HG02938 (cell line): ENCODE measurements at regions not wholly inside any gene's neighbourhood (a gene's known extent, or its start where the extent isn't known, plus 50 kb on each side); places are given as distances from the start of the nearest gene placed in this dataset.

Experiments
- ATAC-seq: cut with Tn5 transposase; IDR thresholded peaks from one replicate; pipeline ENCODE4 v1.9.1; 2021; ENCODE audit warnings: mild to moderate bottlenecking, moderate library complexity; ENCODE audit not compliant: unreplicated experiment

DNA sequence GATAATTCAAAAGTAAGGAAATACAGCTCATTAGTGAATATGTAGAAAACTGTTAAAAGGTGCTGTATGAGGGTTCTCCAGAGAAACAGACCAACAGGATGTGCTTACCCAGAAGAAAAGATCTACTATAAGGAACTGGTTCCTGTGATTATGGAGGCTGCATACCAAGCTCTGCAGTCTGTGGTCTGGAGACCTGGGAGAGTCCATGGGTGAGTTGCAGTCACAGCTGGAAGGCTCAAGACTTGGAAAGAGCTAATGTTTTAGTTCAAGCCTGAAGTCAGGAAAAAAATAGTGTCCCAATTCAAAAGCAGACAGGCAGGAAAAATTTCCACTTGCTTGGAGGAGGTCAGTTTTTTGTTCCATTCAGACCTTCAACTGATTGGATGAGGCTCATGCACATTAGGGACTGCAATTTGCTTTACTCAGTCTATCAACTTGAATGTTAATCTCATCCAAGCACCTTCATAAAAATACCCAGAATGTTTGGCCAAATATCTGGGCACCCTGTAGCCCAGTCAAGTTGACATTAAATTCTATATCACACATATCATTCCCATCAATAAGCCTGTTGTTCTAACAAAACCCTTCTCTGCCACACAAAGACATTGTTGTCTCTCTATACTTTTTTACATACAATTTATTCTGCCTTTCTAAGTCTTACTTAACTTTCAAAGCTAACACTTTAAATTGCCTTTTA is 197.9 kb upstream of the KLF6 start:
- ATAC-seq, result no peak

DNA sequence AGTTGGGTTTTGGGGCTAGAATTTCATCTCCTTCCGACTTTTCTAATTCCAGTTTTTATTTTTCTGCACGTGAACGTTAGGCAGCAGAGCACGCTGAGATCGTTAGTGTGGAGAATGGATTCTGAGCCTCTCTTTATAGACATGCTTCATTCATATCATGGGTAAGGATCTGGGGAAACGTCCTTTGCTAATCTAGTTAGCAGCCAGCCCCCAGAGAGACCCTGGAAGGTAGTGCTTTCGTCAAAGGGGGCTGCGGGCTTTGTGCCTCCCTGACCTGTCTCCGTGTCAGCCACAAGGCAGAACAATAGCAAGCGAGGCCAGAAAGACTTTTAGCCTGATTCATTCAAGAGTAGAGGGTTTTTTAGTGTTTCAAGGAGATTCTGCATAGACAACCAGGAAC is 196.3 kb upstream of the KLF6 start:
- no peak for ATAC-seq

DNA sequence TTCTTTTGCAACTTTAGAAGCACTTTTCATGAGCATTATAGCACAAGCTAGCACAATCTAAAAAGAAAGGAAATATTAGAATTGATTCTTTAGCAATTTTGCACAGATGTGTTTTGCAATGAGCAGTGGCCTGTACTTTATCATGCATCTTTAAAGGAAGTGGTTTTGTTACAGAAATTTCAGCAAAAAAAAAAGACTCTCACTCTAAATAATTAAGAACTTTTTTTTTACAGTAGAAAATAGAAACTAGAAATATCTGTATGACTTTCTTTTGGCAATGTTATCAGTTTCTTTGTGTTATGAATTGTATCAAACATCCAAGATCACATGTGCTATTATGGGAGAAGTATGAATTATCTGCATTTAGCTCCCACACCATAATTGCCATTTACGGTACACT is 195.7 kb upstream of the KLF6 start:
- no peak for ATAC-seq

DNA sequence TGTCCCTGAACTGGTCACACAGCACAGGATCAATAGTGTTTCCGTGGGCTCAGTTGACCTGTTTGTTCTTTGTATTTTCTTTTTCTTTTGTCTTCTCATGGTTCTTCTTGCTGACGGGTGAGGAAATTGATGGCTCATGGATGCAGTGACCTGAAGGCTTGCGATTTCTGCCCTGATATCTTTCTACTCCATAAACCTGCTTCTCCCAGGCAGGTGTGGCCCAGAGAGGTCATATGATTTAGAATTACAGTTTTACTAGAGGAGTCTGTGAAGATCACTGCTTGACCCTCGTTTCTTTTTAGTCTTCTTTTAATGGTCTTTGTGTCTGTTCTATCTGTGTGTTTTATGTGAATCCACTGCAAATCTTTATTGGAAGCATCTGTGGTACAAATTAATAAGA is 195.1 kb upstream of the KLF6 start:
- no peak for ATAC-seq

DNA sequence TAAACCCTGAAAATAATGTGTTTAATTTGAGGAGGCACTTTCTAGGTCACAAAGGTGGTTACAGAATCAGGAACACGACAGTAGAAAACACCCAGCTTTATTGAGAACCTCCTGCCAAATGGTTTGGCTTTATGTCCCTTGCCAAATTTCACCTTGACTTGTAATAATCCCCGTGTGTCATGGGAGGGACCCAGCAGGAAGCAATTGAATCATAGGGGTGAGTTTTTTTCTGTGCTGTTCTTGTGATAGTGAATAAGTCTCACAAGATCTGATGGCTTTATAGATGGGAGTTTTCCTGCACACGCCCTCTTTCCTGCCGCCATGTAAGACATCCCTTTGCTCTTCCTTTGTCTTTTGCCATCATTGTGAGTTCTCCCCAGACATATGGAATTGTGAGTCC is 193.8 kb upstream of the KLF6 start:
- ATAC-seq, result no peak

DNA sequence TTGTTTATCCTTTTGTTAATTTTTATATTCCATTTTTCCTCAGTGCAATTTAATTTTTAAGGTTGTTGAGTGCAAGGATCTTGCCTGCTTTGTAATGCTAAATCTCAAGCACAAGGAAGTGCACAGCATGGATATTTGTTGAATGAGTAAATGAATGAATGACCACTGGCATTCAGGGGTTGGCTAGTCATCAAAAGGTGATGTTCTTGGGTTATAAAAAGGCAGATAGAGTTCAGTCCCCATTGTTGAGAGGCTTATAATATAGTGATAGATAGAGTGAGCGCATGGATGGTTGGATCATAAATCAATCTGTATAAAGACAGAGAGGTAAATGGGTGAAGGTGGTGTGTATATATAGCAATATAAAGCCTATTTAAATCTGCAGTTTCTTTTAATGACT is 193.2 kb upstream of the KLF6 start:
- no peak for ATAC-seq

DNA sequence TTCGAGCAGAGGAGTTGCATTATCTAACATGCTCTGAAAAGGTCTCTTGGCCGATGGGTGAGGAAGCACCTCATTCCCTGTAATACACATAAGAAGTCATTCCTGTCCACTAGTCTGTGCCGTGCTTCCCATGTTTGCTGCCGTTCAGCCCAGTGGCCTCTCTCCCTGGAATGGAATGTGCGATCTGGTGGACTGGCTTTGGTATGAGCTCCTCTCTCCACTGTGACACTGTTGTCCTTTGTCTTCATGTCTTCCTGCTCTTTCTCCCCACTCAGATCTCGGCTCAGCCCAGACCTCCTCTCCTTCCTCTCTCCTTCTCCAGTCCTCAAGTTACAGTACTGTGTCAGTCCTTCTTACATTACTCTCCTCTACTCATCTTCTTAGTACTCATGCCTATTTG is 192.8 kb upstream of the KLF6 start:
- ATAC-seq, result no peak

DNA sequence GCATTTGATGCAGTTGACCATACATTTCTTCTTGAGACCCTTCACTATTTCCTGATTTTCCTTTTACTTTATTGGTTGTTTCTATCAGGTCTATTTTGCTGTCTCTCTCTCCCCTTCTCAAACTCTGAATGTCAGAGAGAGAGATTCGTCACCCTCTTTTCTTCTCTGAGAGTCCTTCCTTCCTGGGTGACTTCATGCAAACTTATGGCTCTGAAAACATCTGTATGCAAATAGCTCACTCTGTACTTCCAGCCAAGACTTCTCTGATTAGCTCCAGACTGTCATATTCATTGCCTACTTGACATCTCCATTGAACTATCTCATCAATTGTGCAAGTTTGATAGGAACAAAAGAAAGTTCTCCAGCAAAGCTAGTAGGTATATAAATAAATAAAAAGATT is 191.7 kb upstream of the KLF6 start:
- no peak for ATAC-seq

DNA sequence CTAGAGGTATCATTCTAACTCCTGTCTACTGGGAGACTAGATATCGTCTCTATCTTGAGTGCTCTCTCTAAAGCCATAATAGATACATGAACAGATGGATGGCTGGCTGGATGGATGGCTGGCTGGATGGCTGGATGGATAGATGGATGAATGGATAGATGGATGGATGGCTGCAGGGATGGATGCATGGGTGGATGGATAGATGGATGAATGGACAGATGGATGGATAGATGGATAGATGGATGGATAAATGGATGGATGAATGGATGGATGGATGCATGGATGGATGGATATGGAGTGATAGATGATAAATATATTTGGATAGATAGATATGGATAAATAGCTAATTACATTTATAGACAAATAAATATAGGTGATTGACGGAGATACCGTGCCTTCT is 191.2 kb upstream of the KLF6 start:
- ATAC-seq, result no peak

DNA sequence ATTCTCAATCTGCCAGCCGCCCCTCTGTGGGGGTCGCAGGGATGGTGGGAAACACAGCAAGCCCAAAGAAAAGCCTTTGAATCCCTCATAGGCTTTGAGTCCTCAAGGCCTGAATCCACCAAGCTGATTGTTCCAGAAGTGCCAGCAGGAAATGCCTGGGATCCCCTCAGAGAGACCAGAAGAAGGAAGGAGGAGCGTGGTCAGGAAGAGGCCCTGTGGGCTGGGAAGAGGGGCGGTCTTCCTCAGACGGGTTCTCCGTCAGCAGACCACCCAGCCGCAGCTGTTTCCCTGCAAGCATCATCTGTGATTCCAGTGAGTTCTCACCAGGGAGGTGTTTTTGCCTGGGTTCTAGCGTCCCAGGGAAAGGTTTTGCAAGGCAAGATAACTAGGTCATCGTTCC is 190.0 kb upstream of the KLF6 start:
- no peak for ATAC-seq

DNA sequence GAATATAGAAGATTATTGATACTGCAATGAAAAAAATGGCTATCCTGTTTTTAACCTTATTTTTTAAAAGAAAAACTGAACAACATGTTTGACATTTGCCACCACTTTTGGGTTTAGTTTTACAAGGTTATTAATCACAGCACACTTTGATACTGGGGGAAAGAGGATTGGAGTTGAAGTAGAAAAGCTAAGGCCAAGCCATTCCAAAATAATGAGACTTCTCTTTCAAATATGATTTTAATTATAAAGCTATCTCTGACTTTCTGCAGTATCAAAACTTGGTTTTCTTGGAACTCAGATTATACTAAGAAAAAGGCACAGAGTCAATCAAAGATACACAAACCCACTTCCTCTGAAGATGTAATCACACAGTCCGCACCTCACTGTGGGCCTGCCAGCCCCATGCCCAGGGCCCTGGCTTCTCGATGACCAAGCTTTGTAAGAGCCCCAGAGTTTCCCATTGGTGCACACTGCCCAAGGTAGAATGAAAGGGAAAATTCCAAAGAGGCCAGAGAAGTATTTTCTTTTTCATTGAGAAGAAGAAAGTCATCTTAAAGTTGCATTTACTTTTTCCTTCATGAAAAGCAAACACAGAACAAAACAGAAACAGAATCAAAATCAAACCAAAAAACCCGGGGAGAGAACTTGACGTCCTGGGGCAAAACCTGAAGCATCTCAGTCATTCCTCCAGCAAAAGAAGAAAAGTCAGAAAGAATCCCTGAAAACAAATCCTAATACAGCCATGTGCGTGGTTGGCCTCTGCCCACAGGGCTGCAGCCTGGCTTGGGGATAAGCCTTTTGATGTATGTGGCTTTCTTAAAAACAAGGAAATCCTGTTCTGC is 187.7 kb upstream of the KLF6 start:
- ATAC-seq, result no peak

DNA sequence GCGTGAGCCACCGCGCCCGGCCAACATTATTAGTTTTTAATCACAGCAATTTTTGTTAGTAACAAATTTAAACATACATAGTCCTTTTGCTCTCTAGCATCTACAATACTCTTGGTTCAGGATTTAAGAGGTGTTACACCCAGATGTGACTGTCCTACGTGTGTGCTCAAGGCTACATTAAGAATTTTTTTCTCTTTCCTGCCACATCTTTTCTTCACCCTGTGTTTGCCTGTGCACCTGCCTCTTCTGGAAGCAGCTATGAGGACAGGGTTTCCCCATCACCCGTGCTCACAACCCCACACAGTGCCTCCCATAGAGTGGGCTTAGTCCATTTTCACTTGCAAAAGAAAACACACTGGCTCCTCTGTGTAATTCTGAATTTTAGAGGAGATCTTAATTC is 186.7 kb upstream of the KLF6 start:
- ATAC-seq, result no peak

DNA sequence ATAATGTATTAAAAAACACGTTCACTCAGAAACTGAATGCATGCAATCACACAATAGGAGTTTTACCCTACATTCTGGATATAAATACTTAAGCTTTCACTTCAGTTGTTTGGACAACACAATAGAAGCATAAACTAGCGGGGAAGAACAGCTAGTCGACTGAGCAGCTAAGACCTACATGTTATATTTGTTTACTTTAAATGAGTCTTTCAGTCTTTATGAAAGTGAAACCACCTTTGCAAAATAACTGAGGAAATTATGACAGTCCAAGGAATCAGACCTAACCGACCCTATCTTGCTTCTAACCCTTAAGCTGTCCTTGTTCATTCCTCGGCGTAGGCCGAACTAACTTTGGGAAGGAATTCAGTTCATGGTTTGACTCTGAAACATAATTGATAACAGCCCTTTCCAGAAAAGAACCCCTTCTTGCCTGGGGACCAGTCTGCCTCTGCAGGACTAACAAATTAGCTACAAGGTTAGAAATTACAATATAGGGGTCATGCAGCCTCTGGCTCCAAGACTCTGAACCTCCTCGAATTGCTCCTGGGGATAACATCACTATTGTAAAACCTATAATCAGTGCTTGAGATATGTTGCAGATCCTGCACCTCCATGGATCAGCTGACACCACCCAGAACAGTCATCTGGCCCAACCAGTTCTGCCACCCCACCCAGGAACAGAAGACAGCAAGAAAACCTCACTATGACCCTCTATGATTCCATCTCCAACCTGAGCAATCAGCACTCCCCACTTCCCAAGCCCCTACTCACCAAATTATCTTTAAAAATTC is 185.1 kb upstream of the KLF6 start:
- ATAC-seq, result no peak

DNA sequence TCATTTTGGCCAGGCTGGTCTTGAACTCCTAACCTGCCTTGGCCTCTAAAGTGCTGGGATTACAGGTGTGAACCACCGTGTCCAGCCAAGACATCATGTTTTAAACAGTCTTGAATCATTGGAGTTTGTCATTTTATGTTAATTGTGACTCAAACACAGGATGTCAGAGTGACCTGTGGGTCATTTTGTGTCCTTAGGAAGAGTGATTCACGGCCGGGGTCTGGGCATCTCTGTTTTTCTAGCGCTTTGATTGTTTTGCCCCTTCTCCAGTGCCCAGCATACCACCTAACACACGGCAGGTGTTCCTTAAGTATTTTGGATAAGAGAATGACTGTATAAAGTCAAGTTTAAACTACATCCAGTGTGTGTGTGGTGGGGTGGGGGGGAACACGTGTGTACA is 183.7 kb upstream of the KLF6 start:
- ATAC-seq, result no peak

DNA sequence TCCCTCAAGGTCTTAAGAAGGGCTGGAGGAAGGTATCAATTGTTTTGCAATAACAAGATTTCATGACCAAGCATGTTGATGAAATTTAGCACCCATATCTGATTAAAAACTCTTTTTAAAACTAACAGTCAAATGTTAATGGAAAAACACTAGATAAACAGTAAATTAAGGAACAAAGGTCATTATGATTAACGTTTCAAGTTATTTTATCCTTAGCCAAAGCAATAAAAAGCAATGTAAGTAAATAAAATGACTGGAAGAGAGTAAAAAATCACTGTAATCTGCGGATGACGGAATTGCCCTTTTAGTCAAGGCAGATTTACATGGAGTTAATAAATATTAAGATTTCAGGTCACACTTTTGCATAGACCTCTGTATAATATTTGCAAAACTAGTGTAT is 179.5 kb upstream of the KLF6 start:
- no peak for ATAC-seq

DNA sequence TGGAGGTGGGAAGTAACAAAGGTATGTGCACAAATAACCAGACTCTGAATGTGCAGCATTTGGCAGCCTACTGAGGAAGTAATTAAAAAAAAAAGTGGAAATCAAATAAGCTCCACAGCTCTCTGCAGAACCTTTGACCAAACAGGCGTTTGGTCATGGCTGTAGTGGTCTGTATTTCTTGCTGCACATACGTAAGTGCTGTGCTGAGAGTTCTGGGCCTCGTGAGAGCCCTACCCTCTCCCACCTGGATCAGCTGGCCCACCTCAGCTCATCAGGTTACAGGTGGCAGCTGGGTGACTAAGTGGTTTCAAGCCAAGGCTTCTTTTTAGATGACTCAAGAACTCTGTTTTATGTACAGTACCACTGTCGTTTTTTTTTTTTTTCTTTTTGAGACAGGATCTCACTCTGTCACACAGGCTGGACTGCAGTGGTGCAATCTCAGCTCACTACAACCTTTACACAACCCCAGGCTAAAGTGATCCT is 178.2 kb upstream of the KLF6 start:
- ATAC-seq, result no peak

DNA sequence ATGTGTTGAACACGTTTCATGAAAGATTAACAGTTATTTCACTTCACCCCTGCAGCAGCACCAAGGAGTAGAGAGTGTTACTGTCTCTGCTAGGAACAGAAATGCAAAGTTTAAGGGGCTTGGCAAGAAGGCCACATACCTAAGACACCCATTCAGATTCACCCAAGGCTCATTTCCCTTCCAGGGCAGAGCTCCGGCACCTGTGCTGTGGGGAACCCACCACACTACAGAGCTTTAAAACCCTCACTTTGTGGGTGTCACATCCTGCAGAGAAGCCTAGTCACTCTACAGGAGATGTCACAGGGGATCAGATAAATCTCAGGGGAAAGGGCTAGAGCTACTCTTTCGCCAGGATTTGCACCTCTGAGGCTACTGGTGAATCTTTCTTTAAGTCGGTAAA is 176.1 kb upstream of the KLF6 start:
- ATAC-seq, result peak; percentile 74

DNA sequence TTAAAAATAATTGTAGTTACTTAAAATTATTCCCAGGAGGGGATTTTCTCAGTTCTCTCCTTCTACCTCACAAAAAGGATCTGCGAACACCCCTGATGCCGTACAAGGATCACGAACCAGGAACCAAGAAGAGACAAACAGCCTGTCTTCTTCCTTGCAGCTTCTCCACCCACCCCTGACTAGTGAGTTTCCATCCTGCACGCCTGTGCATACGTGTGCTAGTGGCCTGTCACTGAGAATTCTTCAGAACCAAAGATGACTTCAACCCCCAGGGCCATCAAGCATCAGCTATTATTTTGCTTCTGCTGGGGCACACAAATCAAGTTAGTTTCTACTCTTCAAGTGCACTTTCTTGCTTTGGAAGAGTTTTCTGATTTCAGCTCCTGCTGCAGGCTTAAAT is 175.5 kb upstream of the KLF6 start:
- no peak for ATAC-seq

DNA sequence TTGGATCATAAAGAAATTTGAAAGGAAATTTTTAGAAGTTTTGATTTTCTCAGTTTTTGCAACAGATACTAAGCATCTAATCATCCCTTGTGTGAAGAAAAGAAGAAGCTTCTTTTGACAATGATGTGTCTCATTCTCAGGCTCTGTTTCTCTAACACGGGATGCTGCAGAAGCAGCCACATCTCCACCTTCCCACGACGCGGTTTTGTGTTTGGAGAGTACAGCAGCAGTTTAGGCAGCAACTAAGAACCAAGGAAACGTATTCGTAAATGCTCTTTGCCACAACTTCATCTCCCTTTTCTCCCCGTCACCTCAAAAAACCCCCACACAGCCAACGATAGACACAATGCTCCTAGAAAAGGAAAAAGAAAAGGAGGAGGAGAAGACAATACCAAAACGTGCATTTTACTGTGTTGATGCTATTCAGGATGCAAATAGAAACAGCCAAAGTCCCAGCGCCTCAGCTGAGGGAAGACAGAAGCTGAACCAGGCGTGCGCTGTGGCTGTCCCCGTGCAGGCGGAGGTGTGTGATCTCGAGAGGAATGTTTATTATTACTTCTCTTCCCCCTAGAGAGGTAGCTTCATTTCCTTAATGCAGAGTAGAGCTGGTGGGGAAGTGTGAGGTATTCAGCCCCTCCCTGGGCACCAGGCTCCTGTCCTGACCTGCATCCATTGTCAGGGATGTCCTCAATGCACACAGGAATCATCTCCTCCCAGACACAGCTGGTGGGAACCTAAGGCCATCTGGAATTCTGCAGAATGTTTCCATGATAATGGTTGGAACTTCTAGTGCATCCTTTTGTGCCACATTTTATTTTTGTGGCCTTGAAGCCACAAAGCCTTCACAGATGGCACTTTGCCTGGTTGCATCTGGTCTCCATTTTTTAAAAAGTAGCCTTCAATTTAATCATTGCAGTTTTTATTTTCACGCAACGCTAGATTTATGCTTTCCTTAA is 174.6 kb upstream of the KLF6 start:
- no peak for ATAC-seq

DNA sequence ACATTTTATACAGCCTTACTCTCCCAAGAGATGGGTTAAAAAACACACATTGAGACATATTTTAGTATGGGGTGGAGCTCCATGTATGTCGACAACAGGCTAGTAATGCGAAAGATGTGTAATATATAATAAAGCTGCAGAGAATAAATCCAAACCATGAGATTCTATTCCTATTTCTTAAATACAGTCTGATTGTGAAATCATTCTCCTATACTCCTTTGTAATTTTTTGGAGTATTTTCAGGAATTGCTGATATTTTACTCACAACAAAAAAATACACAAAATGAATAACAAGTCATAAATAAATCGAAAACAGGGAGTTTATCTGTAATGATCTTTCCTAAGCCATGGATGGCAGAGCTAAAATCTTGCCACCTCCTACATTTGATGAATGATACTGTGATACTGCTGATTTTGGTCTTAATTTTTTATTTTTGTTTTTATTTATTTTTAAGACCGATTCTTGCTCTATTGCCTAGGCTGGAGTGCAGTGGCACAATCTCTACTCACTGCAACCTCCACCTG is 173.5 kb upstream of the KLF6 start:
- no peak for ATAC-seq
